Thyroid gland (tissue), 4 donors: ENCODE measurements at regions not wholly inside any gene's neighbourhood (a gene's known extent, or its start where the extent isn't known, plus 50 kb on each side); places are given as distances from the start of the nearest gene placed in this dataset.

Experiments used
- POLR2A ChIP-seq, 2 donors: fragments of 450-650 bp; IDR thresholded peaks; one replicate each; pipeline ENCODE4 v1.6.1; 2017; ENCODE audit warnings: antibody characterized with exemption in 2 of 2, mild to moderate bottlenecking in 2 of 2, moderate library complexity in 1 of 2
- TF ChIP-seq, protein P1 (sequence below), 6 experiments: fragments of 200-600 bp in 3 of 6; fragments of 450-650 bp in 3 of 6; sonication (generic) in 3 of 6; IDR thresholded peaks; one replicate each; pipeline ENCODE4 v1.5.1; 2016 to 2019; ENCODE audit warnings: antibody characterized with exemption in 6 of 6, mild to moderate bottlenecking in 2 of 6, inconsistent platforms in 1 of 6, moderate library complexity in 1 of 6

DNA sequence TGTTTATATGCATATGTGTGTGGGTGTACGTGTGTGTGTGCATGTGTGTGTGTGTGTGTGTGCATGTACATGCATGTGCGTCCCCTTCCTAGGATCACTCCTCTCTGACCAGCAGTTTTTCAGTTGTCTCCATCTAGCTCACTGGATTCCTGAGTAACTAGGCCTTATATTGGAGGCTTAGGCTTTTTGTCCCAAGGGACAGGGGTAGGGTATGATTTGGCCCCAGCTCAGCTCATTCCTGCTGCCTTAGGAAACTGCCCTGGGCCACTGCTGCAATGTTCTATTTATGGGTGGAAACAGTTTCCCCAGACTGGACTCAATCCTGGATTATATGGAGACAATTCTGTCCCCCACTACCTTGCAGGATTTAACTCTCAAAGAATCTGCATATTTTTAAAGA lies 68.8 kb upstream of the SDK1 start:
- TF ChIP-seq POLR2A (IDR thresholded peaks at IDR 0.05), result no peak
- TF ChIP-seq, protein P1, sequence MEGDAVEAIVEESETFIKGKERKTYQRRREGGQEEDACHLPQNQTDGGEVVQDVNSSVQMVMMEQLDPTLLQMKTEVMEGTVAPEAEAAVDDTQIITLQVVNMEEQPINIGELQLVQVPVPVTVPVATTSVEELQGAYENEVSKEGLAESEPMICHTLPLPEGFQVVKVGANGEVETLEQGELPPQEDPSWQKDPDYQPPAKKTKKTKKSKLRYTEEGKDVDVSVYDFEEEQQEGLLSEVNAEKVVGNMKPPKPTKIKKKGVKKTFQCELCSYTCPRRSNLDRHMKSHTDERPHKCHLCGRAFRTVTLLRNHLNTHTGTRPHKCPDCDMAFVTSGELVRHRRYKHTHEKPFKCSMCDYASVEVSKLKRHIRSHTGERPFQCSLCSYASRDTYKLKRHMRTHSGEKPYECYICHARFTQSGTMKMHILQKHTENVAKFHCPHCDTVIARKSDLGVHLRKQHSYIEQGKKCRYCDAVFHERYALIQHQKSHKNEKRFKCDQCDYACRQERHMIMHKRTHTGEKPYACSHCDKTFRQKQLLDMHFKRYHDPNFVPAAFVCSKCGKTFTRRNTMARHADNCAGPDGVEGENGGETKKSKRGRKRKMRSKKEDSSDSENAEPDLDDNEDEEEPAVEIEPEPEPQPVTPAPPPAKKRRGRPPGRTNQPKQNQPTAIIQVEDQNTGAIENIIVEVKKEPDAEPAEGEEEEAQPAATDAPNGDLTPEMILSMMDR (IDR thresholded peaks at IDR 0.05), result no peak
